Cerebellar cortex (tissue), 1 donor: ENCODE measurements at regions not wholly inside any gene's neighbourhood (a gene's known extent, or its start where the extent isn't known, plus 50 kb on each side); places are given as distances from the start of the nearest gene placed in this dataset.

Experiments used
- DNase-seq: peaks from one replicate; pipeline ENCODE4 v3.0.0-alpha.2; 2015; ENCODE audit warnings: low spot score

GRCh38 chr9:82549174-82549821, 513.6 kb downstream of the RASEF start:
- DNase-seq = no peak

GRCh38 chr9:82552784-82553183, 510.2 kb downstream of the RASEF start:
- DNase-seq = no peak

DNA sequence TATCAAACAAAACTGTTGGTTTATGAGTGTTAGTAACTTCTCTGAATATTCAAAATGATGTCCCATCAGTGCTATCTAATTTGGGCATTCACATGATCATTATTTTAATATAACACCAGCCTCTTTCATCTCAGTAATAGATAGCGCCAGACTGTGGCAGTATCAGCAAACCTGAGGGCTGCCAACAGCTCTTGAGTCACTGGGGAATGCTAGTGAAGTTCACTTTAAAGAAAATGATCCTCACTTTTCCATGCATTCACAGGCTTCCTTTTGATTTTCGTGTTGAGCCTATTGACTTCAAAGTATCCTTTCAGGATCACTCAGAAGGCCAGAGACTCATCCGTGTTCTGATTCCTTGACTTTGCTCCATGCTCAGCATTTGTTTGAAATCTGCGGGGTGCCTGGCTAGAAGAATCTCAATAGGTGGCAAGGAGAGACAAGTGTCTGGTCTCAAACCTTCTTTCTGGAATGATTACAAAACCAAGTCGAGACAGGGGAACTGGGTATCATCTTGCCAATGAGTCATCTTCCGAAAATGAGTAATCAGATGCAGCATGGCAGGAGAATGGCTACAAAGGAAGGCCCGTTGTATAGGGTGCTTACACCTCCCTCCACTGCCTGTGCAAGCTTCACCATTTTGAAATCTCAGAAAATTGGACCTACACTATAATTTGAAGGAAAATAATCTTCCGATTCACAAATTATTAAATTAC, 509.1 kb downstream of the RASEF start:
- DNase-seq = no peak

GRCh38 chr9:82554381-82554780, 508.6 kb downstream of the RASEF start:
- no peak for DNase-seq

DNA sequence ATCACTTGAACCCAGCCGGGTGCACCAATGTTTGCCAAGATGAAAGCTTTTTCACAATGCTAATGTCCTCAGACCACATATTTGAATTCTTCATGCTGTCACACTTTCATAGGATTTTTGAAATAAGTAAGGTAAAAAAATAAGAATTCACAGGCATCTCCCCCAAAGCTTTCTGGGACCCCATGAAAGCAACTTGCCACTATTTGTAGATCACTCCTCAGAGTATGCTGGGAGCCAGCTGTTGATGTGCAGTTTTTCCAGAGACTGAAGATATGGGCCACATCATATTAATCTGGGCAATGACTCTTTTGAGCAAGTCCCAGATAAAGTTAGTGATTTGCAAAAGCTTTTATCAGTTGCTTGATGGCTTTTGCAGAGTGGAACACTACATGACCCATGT, 507.9 kb downstream of the RASEF start:
- no peak for DNase-seq

DNA sequence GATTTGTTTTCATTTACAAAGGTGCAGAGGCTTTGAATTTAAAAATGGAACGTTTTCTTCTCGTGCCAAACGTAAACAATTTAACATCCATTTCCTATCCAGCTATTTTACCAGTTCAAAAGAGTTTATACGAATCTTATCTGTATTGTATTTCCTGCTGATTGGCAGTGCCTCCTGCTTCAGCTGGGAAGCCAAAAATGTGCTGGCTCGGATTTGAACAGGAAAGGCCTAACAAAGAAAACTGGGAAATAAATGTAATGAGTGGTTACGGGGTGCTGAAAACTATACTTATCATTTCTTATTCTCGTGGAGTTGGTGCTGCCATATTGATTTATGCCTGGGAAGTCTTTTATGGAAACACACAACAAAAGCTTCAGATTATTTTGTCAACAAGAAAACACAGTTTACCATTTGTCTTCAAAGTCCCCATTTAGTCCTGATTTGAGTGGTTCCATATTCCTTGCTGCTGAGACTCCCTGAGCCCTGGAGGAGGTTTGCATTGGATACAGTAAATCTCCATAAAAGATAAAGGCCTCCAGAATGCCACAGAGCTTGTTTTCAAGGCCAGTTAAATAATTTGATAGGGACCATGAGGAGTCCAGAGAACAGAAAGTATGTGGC, 507.4 kb downstream of the RASEF start:
- DNase-seq = no peak

GRCh38 chr9:82558346-82558745, 504.6 kb downstream of the RASEF start:
- no peak for DNase-seq

DNA sequence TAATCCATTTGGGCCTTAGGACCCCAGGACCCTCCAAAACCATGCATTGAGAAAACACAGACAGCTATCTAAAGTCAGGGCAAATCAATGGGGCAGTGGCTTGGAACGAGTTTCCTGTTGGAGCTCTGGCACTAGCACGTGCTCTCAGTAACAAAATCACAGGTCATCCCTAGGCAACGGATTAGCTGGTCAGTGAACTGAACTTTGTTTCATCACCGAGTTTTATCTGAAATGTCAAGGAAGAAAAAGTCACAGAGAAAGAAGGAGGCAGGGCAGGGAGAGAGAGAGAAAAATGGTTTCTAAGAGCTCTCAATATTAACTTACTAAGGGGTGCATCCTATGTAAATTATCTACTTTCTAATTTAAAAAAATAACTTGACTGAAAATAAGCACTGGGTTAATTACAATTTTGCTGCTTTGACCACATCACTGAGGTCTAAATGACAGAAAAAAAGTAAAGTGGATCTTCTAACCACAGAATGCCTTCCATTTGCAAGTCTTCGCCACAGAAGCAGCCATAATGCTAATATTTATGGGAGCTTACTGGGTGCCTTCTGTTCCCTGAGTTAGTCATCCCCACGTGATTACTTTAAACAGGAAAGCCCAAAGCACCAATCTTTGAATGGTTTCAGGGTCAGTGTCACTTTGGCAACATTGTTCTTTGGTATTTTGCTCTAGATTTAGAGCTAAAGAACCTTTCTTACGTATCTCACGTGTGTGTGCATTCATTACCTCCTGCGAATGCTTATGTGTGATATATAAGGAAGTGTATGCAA, 503.9 kb downstream of the RASEF start:
- no peak for DNase-seq

GRCh38 chr9:82560036-82560435, 502.9 kb downstream of the RASEF start:
- no peak for DNase-seq

DNA sequence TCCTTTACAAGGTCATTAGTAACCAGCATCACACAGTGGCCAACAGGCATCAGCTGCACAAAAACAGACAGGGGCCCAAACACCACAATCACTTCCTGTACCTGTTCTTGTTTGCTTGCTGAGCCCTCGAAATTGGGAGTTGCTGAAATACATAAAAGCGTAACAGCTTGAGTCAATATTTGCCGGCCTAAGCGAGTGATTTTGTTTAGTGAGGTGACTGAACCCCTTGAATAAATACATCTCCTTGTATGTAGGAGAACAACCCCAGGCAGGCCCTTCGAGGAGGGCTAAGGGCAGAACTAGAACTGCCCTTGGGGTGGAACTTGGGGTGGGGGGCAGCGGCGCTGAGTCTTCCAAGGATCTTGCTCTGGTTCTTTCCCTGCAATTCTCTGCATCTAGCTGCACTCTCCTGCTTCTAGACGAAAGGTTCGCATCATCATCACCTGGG, 502.5 kb downstream of the RASEF start:
- no peak for DNase-seq

DNA sequence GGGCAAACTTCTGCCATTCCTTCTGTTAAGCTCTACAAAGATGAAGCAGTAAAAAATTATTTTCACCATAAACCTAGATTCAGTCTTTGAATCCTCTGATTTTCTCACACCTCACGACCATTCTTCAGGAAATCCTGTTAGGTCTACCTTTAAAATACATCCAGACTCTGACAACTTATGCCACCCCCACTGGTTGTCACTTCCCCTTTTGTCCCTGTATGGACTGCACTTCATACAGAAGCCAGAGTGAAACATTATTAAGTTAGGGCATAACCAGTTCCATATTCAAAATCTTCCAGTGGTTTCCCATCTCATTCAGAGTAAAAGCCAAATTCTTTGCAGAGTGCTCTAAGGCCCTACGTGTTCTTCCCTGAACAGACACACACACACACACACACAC, 499.8 kb downstream of the RASEF start:
- no peak for DNase-seq

DNA sequence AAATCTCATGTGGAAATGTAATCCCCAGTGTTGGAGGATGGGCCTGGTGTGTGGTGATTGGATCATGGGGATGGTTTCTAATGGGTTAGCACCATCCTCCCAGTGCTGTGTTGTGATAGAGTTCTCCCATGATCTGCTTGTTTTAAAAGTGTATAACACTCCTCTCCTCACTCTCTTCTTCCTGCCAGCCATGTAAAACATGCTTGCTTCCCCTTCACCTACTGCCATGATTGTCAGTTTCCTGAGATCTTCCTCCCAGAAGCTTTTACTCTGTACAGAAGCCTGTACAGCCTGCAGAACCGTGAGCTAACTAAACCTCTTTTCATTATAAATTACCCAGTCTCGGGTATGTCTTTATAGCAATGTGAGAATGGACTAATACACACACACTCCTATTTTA, 499.1 kb downstream of the RASEF start:
- DNase-seq = no peak

GRCh38 chr9:82565188-82565969, 497.6 kb downstream of the RASEF start:
- peak; percentile 16 for DNase-seq

- DNase-seq = no peak
These were observed 495.0 kb downstream of the RASEF start for GRCh38 chr9:82567953-82568352.

DNA sequence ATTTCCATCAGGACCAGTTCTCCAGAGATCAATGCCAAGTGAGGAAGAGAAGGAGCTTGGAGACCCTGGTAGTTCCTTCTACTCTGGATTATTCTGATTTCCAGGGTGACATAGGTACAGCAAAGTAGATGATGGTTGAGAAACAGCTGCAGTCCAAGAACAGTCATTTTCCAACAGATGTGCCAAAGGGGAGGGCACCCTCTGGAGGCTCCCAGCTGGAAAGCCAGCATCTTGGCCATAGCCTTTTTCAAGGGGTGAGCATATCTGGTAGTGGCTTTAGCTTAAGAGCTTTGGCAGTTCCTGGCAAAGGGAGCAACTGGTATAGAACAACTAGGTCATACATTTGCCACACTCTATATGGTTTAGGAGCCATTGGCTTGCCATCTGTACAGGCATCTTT, 492.7 kb downstream of the RASEF start:
- DNase-seq = no peak

GRCh38 chr9:82571540-82571939, 491.4 kb downstream of the RASEF start:
- no peak for DNase-seq

- DNase-seq = no peak
These were observed 490.8 kb downstream of the RASEF start for GRCh38 chr9:82572146-82572545.

DNA sequence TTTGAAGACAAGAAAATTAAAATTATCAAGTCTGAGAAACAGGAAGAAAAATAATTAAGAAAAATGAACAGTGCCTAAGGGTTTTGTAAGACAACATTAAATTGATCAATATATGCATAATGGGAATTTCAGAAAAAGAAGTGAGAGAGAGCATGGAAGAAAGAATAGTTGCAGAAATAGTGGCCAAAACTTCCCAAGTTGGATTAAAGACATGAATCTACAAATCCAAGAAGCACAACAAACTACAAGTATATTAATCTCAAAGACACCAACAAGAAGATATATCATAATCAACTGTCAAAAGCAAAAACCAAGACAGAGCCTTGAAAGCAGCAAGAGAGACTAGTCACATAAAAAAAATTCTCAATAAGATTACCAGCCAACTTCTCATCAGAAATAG, 488.0 kb downstream of the RASEF start:
- no peak for DNase-seq

GRCh38 chr9:82580921-82581320, 482.0 kb downstream of the RASEF start:
- DNase-seq = no peak

- DNase-seq = no peak
These were observed 481.4 kb downstream of the RASEF start for GRCh38 chr9:82581516-82581915.

DNA sequence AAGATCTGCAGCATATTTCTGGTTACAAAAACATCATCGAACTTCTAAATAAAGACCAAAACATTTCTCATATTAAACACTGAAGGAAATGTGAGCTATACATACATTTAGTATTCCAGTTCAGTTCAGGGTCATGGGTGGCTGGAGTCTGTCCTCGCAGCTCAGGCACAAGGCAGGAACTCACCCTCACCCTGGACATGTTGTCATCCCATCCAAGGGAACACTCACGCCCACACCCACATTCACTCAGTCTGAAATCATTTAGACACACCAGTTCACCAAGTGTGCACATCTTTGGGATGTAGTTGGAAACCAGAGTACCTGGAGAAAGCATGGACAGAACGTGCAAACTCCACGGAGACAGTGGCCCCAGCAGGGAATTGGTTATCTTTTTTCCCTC, 481.0 kb downstream of the RASEF start:
- no peak for DNase-seq

- no peak for DNase-seq
These were observed 480.2 kb downstream of the RASEF start for GRCh38 chr9:82582693-82583092.
